GM12864 (cell line): ENCODE measurements at regions not wholly inside any gene's neighbourhood (a gene's known extent, or its start where the extent isn't known, plus 50 kb on each side); places are given as distances from the start of the nearest gene placed in this dataset.

Source experiments
- DNase-seq: peaks from one replicate; pipeline ENCODE4 v3.0.0-alpha.2; 2011; ENCODE audit warnings: low read depth
- H3K4me3 ChIP-seq: 2 replicates; pipeline ENCODE4 v1.5.1; 2011; ENCODE audit warnings: mild to moderate bottlenecking, low read depth, low read length, control low read depth
- CTCF ChIP-seq: IDR thresholded peaks from 2 replicates; pipeline ENCODE4 v1.5.1; 2011; ENCODE audit warnings: low read depth, mild to moderate bottlenecking, moderate library complexity, low read length, control low read depth, inconsistent platforms; ENCODE audit errors: missing control alignments

GRCh38 chr20:19885939-19886660 is 128.0 kb downstream of the RIN2 start:
- no peak for DNase-seq
- H3K4me3 ChIP-seq = no peak overlapping the region
- no peak for TF ChIP-seq CTCF

- H3K4me3 ChIP-seq = no peak overlapping the region
- TF ChIP-seq CTCF = no peak
These were observed 128.7 kb downstream of the RIN2 start for GRCh38 chr20:19886661-19887288.

GRCh38 chr20:19887556-19888268 is 129.4 kb upstream of the NAA20 start:
- H3K4me3 ChIP-seq = no peak overlapping the region
- DNase-seq = no peak
- TF ChIP-seq CTCF = no peak

More at GRCh38 chr20:19886661-19887288, 128.7 kb downstream of the RIN2 start:
- DNase-seq = no peak

- no peak overlapping the region for H3K4me3 ChIP-seq
- DNase-seq = no peak
These were observed 128.9 kb upstream of the NAA20 start for GRCh38 chr20:19888269-19888671.

GRCh38 chr20:19889011-19889953 is 127.9 kb upstream of the NAA20 start:
- H3K4me3 ChIP-seq = no peak overlapping the region
- TF ChIP-seq CTCF = no peak
- DNase-seq = no peak

More at GRCh38 chr20:19888269-19888671, 128.9 kb upstream of the NAA20 start:
- TF ChIP-seq CTCF = no peak

GRCh38 chr20:19890445-19891051 is 126.6 kb upstream of the NAA20 start:
- no peak overlapping the region for H3K4me3 ChIP-seq
- TF ChIP-seq CTCF = no peak
- no peak for DNase-seq
